Activated naive CD8-positive, alpha-beta T cell treated with anti-CD3 and anti-CD28 coated beads, Interleukin-2, amount 50 U/mL, for 24 hours (primary cell): ENCODE measurements at regions not wholly inside any gene's neighbourhood (a gene's known extent, or its start where the extent isn't known, plus 50 kb on each side); places are given as distances from the start of the nearest gene placed in this dataset.

Experiments used
- ATAC-seq: fragments of 150-1000 bp; cut with Tn5 transposase; one replicate; pipeline ENCODE4 v1.10.0; 2021
- DNase-seq: peaks from one replicate; pipeline ENCODE4 v3.0.0; 2021
- H3K27ac Mint-ChIP-seq: one replicate; pipeline ENCODE4 v1.8.0; 2021; ENCODE audit warnings: mild to moderate bottlenecking, mixed read lengths
- H3K27me3 Mint-ChIP-seq: one replicate; pipeline ENCODE4 v1.8.0; 2021; ENCODE audit warnings: mixed read lengths
- H3K36me3 Mint-ChIP-seq: one replicate; pipeline ENCODE4 v1.8.0; 2021; ENCODE audit warnings: low read depth, mixed read lengths
- H3K4me1 Mint-ChIP-seq: one replicate; pipeline ENCODE4 v1.8.0; 2021; ENCODE audit warnings: mixed read lengths
- H3K4me3 Mint-ChIP-seq: one replicate; pipeline ENCODE4 v1.8.0; 2021; ENCODE audit warnings: mild to moderate bottlenecking, moderate library complexity, mixed read lengths
- H3K9me3 Mint-ChIP-seq: one replicate; pipeline ENCODE4 v1.8.0; 2021; ENCODE audit warnings: mixed read lengths

- DNase-seq = no peak
- Mint-ChIP-seq H3K36me3 (no peaks in the 10 kb centered on the region), H3K9me3 (no peaks in the 10 kb centered on the region), H3K4me1 (peaks cover 2% of the 10 kb centered on the region), H3K27me3 (peaks cover 28% of the 10 kb centered on the region), H3K4me3 (no peak overlapping the region), H3K27ac (no peak overlapping the region)
- no peak for ATAC-seq
Observed at GRCh38 chr1:217088521-217089284, 365.5 kb upstream of the ESRRG start.

GRCh38 chr1:217088011-217088410 is 364.8 kb upstream of the ESRRG start:
- Mint-ChIP-seq H3K4me1 (peaks cover 2% of the 10 kb centered on the region), H3K4me3 (no peak overlapping the region), H3K27me3 (peaks cover 28% of the 10 kb centered on the region), H3K27ac (no peak overlapping the region), H3K9me3 (no peaks in the 10 kb centered on the region), H3K36me3 (no peaks in the 10 kb centered on the region)
- DNase-seq (no peak), ATAC-seq (no peak)

- DNase-seq = no peak
- H3K27ac Mint-ChIP-seq = no peak overlapping the region
- no peaks in the 10 kb centered on the region for H3K9me3 Mint-ChIP-seq
- H3K4me3 Mint-ChIP-seq = no peak overlapping the region
- H3K4me1 Mint-ChIP-seq = no peaks in the 10 kb centered on the region
- no peak for ATAC-seq
- H3K36me3 Mint-ChIP-seq = no peaks in the 10 kb centered on the region
- no peaks in the 10 kb centered on the region for H3K27me3 Mint-ChIP-seq
Observed at GRCh38 chr1:217079584-217079983, 356.4 kb upstream of the ESRRG start.

- H3K27ac Mint-ChIP-seq = no peak overlapping the region
- H3K36me3 Mint-ChIP-seq = no peaks in the 10 kb centered on the region
- H3K9me3 Mint-ChIP-seq = no peaks in the 10 kb centered on the region
- no peak for ATAC-seq
- no peak overlapping the region for H3K4me3 Mint-ChIP-seq
- DNase-seq = no peak
- no peaks in the 10 kb centered on the region for H3K4me1 Mint-ChIP-seq
- no peaks in the 10 kb centered on the region for H3K27me3 Mint-ChIP-seq
Observed at GRCh38 chr1:217078959-217079358, 355.7 kb upstream of the ESRRG start.

GRCh38 chr1:217078078-217078690 is 355.0 kb upstream of the ESRRG start:
- no peak for DNase-seq
- H3K9me3 Mint-ChIP-seq = no peaks in the 10 kb centered on the region
- no peak overlapping the region for H3K4me3 Mint-ChIP-seq
- no peaks in the 10 kb centered on the region for H3K36me3 Mint-ChIP-seq
- H3K27ac Mint-ChIP-seq = no peak overlapping the region
- no peaks in the 10 kb centered on the region for H3K4me1 Mint-ChIP-seq
- no peaks in the 10 kb centered on the region for H3K27me3 Mint-ChIP-seq
- ATAC-seq = no peak

- Mint-ChIP-seq H3K27ac (no peak overlapping the region), H3K4me3 (no peak overlapping the region), H3K36me3 (no peaks in the 10 kb centered on the region), H3K27me3 (no peaks in the 10 kb centered on the region), H3K9me3 (no peaks in the 10 kb centered on the region), H3K4me1 (no peaks in the 10 kb centered on the region)
- DNase-seq (no peak), ATAC-seq (no peak)
Observed at GRCh38 chr1:217077426-217077825, 354.2 kb upstream of the ESRRG start.

GRCh38 chr1:217076902-217077301 is 353.7 kb upstream of the ESRRG start:
- Mint-ChIP-seq H3K9me3 (no peaks in the 10 kb centered on the region), H3K27me3 (no peaks in the 10 kb centered on the region), H3K36me3 (no peaks in the 10 kb centered on the region), H3K4me1 (no peaks in the 10 kb centered on the region), H3K27ac (no peak overlapping the region), H3K4me3 (no peak overlapping the region)
- DNase-seq (no peak), ATAC-seq (no peak)

- DNase-seq (no peak), ATAC-seq (no peak)
- Mint-ChIP-seq H3K9me3 (no peaks in the 10 kb centered on the region), H3K27me3 (no peaks in the 10 kb centered on the region), H3K4me1 (no peaks in the 10 kb centered on the region), H3K36me3 (no peaks in the 10 kb centered on the region), H3K4me3 (no peak overlapping the region), H3K27ac (no peak overlapping the region)
Observed at GRCh38 chr1:217072926-217073325, 349.7 kb upstream of the ESRRG start.

GRCh38 chr1:217067642-217068041 is 344.4 kb upstream of the ESRRG start:
- no peaks in the 10 kb centered on the region for H3K9me3 Mint-ChIP-seq
- DNase-seq = no peak
- no peak for ATAC-seq
- no peaks in the 10 kb centered on the region for H3K4me1 Mint-ChIP-seq
- H3K27me3 Mint-ChIP-seq = no peaks in the 10 kb centered on the region
- H3K4me3 Mint-ChIP-seq = no peak overlapping the region
- H3K36me3 Mint-ChIP-seq = no peaks in the 10 kb centered on the region
- H3K27ac Mint-ChIP-seq = no peak overlapping the region

GRCh38 chr1:217066794-217067193 is 343.6 kb upstream of the ESRRG start:
- no peak for DNase-seq
- H3K4me3 Mint-ChIP-seq = no peak overlapping the region
- no peaks in the 10 kb centered on the region for H3K9me3 Mint-ChIP-seq
- no peak for ATAC-seq
- H3K27ac Mint-ChIP-seq = no peak overlapping the region
- H3K27me3 Mint-ChIP-seq = no peaks in the 10 kb centered on the region
- no peaks in the 10 kb centered on the region for H3K36me3 Mint-ChIP-seq
- no peaks in the 10 kb centered on the region for H3K4me1 Mint-ChIP-seq

- H3K36me3 Mint-ChIP-seq = no peaks in the 10 kb centered on the region
- no peaks in the 10 kb centered on the region for H3K9me3 Mint-ChIP-seq
- no peak overlapping the region for H3K27ac Mint-ChIP-seq
- DNase-seq (no peak), ATAC-seq (no peak)
- H3K4me3 Mint-ChIP-seq = no peak overlapping the region
- H3K4me1 Mint-ChIP-seq = no peaks in the 10 kb centered on the region
- no peaks in the 10 kb centered on the region for H3K27me3 Mint-ChIP-seq
Observed at GRCh38 chr1:217063172-217063908, 340.1 kb upstream of the ESRRG start.

GRCh38 chr1:217062586-217062985 is 339.4 kb upstream of the ESRRG start:
- H3K9me3 Mint-ChIP-seq = no peaks in the 10 kb centered on the region
- no peaks in the 10 kb centered on the region for H3K36me3 Mint-ChIP-seq
- no peaks in the 10 kb centered on the region for H3K4me1 Mint-ChIP-seq
- no peak overlapping the region for H3K27ac Mint-ChIP-seq
- no peaks in the 10 kb centered on the region for H3K27me3 Mint-ChIP-seq
- ATAC-seq (no peak), DNase-seq (no peak)
- no peak overlapping the region for H3K4me3 Mint-ChIP-seq

- DNase-seq (no peak), ATAC-seq (no peak)
- no peaks in the 10 kb centered on the region for H3K36me3 Mint-ChIP-seq
- no peak overlapping the region for H3K27ac Mint-ChIP-seq
- H3K4me3 Mint-ChIP-seq = no peak overlapping the region
- H3K9me3 Mint-ChIP-seq = peaks cover 4% of the 10 kb centered on the region
- H3K27me3 Mint-ChIP-seq = no peaks in the 10 kb centered on the region
- H3K4me1 Mint-ChIP-seq = no peaks in the 10 kb centered on the region
Observed at GRCh38 chr1:217059401-217059800, 336.2 kb upstream of the ESRRG start.

GRCh38 chr1:217053676-217054075 is 330.4 kb upstream of the ESRRG start:
- Mint-ChIP-seq H3K4me1 (no peaks in the 10 kb centered on the region), H3K27me3 (no peaks in the 10 kb centered on the region), H3K9me3 (peaks cover 4% of the 10 kb centered on the region), H3K36me3 (no peaks in the 10 kb centered on the region), H3K4me3 (no peak overlapping the region), H3K27ac (no peak overlapping the region)
- DNase-seq (no peak), ATAC-seq (no peak)

- Mint-ChIP-seq H3K4me1 (no peaks in the 10 kb centered on the region), H3K4me3 (no peak overlapping the region), H3K27ac (no peak overlapping the region), H3K27me3 (no peaks in the 10 kb centered on the region), H3K36me3 (no peaks in the 10 kb centered on the region), H3K9me3 (peaks cover 4% of the 10 kb centered on the region)
- ATAC-seq (no peak), DNase-seq (no peak)
Observed at GRCh38 chr1:217052626-217053025, 329.4 kb upstream of the ESRRG start.
